Right lobe of liver (tissue), 4 donors: ENCODE measurements at regions not wholly inside any gene's neighbourhood (a gene's known extent, or its start where the extent isn't known, plus 50 kb on each side); places are given as distances from the start of the nearest gene placed in this dataset.

Source experiments
- CTCF ChIP-seq, 4 donors: fragments of 200-600 bp in 3 of 4; fragments of 450-650 bp in 1 of 4; IDR thresholded peaks; one replicate each; pipeline versions ENCODE4 v1.5.1 to v1.8.0; 2016 to 2022; ENCODE audit warnings: antibody characterized with exemption in 4 of 4, mild to moderate bottlenecking in 2 of 4
- POLR2A ChIP-seq: fragments of 450-650 bp; IDR thresholded peaks from one replicate; pipeline ENCODE4 v1.6.1; 2017; ENCODE audit warnings: antibody characterized with exemption, mild to moderate bottlenecking
- donor health status: DM: no; HTN: no; CAD: no.
- donor health status: DM: no; HTN: no; CAD: no.
- donor health status: DM: no; HTN: yes; CAD: no.

GRCh38 chr10:25778646-25779045 lies 155.4 kb upstream of the MYO3A start:
- TF ChIP-seq CTCF (IDR thresholded peaks at IDR 0.05) (no peak), POLR2A (no peak)
